AG04449 (cell line): ENCODE measurements at regions not wholly inside any gene's neighbourhood (a gene's known extent, or its start where the extent isn't known, plus 50 kb on each side); places are given as distances from the start of the nearest gene placed in this dataset.

ENCODE experiments used
- CTCF ChIA-PET: fragments of 350-600 bp; formaldehyde crosslinking; extraction: SDS; loops from one replicate; lab custom pipeline; 2021; ENCODE audit warnings: antibody characterized with exemption; lab: Yijun Ruan, JAX
- POLR2A ChIA-PET: fragments of 400-600, 350-600 bp; formaldehyde crosslinking; extraction: SDS; loops from one replicate; lab custom pipeline; 2020; ENCODE audit warnings: antibody characterized with exemption, inconsistent platforms; lab: Yijun Ruan, JAX
- DNase-seq: peaks from one replicate; pipeline ENCODE4 v3.0.0-alpha.2; 2010; ENCODE audit warnings: low read depth, low spot score
- H3K4me3 ChIP-seq: 2 replicates; pipeline ENCODE4 v1.5.1; 2011; ENCODE audit warnings: low read depth, mild to moderate bottlenecking, control low read depth, low read length
- TF ChIP-seq, protein P1 (sequence below): IDR thresholded peaks from one replicate; pipeline ENCODE4 v1.5.1; 2011; ENCODE audit warnings: mild to moderate bottlenecking, moderate library complexity, low read length, control low read depth, inconsistent platforms; ENCODE audit not compliant: insufficient read depth; ENCODE audit errors: missing control alignments

DNA sequence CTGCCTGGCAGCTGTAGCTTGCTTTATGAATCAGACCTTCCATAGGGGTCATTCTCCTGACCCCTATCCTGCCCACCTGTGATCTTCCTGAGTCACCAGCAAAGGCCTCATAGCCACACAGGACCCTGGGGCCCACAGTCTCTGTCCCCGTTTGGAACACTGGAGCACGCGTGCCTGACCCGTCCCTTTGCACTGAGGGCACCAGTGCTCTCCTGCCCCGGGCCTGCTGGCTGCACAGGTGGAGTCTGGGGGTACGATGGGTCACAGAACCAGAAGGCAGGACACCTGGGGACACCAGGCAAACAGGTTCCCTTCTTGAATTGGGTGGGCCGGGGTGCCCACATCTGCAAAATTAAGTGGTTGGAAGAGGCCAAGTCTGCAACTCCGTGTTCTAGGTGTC is 97.2 kb downstream of the CPZ start:
- POLR2A ChIA-PET, result no interaction called here
- CTCF ChIA-PET, result interaction anchor here (3.0 kb wide), 1 partner anchor 227 kb away, joined by 21 read pairs; no protein-coding TSS in a partner anchor
- H3K4me3 ChIP-seq, result no peak overlapping the region
- no peak for DNase-seq
- TF ChIP-seq, protein P1, sequence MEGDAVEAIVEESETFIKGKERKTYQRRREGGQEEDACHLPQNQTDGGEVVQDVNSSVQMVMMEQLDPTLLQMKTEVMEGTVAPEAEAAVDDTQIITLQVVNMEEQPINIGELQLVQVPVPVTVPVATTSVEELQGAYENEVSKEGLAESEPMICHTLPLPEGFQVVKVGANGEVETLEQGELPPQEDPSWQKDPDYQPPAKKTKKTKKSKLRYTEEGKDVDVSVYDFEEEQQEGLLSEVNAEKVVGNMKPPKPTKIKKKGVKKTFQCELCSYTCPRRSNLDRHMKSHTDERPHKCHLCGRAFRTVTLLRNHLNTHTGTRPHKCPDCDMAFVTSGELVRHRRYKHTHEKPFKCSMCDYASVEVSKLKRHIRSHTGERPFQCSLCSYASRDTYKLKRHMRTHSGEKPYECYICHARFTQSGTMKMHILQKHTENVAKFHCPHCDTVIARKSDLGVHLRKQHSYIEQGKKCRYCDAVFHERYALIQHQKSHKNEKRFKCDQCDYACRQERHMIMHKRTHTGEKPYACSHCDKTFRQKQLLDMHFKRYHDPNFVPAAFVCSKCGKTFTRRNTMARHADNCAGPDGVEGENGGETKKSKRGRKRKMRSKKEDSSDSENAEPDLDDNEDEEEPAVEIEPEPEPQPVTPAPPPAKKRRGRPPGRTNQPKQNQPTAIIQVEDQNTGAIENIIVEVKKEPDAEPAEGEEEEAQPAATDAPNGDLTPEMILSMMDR, result no peak

DNA sequence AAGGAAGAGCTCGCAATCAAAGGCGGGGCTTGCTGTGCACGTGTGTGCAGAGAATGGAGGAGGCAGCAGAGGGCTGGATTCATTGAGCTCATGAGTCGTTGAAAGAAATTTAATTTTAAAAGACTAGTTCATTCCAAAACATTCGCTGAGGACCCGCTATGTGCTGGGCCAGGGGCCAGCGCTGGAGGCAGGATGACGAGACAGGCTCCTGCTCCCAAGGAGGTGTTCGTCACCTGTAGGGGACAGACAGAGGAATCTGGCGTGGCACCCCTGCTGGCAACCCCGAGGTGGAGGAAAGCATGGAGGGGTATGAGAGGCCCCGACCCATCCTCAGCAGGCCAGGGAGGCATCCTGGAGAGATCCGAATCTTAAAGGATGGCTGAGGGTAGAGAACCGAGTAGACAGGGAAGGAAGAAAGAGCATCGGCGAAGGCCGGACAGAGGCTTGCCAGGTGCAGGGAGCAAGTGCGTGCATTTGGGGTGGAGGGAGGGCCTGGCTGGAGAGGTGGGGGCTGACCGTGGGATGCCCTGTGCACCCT is 96.4 kb downstream of the CPZ start:
- H3K4me3 ChIP-seq, result no peak overlapping the region
- no peak for DNase-seq
- TF ChIP-seq, protein P1, result no peak
- CTCF ChIA-PET, result interaction anchor here (2.0 to 3.0 kb wide), 2 partner anchors 11 to 228 kb away, joined by 9 to 21 read pairs; no protein-coding TSS in a partner anchor
- POLR2A ChIA-PET, result no interaction called here

DNA sequence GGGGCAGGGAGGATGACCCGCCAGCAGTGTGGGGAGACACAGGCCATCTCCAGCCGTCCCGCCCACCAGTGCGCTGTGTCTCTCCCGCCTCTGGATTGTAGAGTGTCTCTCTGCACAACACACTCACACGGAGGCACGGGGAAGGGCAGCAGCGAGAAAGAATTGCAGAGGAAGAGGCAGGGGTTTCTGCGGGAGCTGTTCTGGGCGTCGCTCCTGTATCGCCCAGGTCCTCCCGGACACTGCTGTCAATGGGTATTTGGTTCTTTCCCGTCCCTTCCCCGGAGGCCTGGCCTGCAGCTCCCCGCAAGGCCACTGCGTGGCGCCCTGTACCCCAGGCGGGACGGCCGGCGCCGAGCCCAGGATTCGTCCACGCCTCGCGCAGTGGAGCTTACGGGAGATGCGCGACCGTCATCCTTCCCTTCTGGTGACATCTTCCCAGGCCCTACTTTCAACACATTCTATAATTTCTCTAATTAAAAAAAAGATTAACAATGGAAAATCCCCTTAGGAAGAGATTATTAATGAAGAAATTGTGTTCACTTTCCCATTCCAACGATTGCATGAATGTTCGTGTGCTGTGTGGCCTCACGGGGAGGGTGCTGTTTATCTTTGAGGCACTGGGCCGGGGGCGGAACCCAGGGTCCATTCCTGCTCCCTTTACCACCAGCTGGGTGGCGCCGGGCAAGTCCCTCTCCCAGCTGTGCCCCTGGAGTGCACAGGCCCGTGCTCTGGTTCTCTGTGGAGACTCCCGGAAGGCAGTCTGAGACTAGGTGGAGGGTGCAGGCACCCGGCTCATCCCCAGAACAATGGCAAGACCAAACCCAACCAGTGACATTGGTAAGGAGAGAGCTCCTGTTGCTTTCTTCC is 95.7 kb downstream of the CPZ start:
- TF ChIP-seq, protein P1, result peak; percentile 83
- no peak for DNase-seq
- no peak overlapping the region for H3K4me3 ChIP-seq
- POLR2A ChIA-PET, result no interaction called here
- CTCF ChIA-PET, result interaction anchor here (0.7 to 3.0 kb wide), 6 partner anchors 10 to 229 kb away, joined by 3 to 21 read pairs (median 4); no protein-coding TSS in a partner anchor

DNA sequence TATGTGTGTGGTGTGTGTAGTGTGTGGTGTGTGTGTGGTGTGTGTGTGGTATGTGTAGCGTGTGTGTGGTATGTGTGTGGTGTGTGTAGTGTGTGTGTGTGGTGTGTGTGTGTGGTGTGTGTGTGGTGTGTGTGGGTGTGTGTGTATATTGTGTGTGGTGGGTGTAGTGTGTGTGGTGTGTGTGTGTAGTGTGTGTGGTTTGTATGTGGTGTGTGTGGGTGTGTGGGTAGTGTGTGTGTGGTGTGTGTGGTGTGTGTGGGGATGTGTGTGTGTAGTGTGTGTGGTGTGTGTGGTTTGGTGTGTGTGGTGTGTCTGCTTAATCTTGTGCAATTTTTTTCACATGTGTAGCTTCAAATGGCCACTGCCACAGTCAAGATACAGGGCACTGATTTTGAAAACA is 94.5 kb downstream of the CPZ start:
- TF ChIP-seq, protein P1, result no peak
- no peak overlapping the region for H3K4me3 ChIP-seq
- ChIA-PET CTCF (interaction anchor here (1.1 to 3.0 kb wide), 3 partner anchors 9 to 230 kb away, joined by 4 to 21 read pairs (median 9); no protein-coding TSS in a partner anchor), POLR2A (no interaction called here)
- no peak for DNase-seq

DNA sequence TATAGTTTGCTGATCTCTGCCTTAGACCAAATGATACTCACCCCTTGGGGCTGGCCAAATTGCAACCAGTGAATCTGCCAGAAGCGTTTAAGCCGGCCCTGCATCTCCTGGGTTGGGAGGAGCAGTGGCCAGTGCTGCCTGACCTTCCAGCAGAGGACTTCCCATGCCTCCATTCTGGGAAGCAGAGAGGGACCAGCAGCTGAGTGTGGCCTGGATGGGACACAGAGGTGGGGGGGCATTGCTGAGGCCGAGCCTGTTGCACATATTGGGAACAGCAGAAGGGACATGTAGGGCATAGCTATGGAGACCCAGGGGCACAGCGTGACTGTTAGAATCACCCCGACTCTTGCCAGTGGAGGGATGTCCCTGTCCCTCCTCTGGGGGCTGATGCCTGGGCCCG is 93.3 kb downstream of the CPZ start:
- no peak for DNase-seq
- POLR2A ChIA-PET, result no interaction called here
- H3K4me3 ChIP-seq, result no peak overlapping the region
- CTCF ChIA-PET, result no interaction called here
- TF ChIP-seq, protein P1, result no peak

DNA sequence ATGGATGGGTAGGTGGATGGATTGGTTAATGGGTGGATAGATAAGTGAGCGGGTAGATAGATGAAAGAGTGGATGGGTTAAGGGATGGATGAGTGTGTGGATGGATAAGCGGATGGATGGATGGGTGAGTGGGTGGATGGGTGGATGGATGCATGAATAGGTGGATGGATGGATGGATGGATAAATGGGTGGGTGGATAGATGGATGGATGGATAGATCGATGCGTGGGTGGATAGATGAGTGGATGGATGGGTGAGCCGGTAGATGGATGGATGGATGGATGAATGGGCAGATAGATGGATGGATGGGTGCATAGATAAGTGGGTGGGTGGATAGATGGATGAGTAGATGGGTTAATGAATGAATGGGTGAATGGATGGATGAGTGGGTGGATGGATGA is 90.9 kb downstream of the CPZ start:
- POLR2A ChIA-PET, result no interaction called here

More for the DNA sequence above, 90.9 kb downstream of the CPZ start:
- TF ChIP-seq, protein P1, result no peak
- no peak overlapping the region for H3K4me3 ChIP-seq
- DNase-seq, result no peak
- CTCF ChIA-PET, result no interaction called here
